Esophagus mucosa (tissue), 1 donor: ENCODE measurements at regions not wholly inside any gene's neighbourhood (a gene's known extent, or its start where the extent isn't known, plus 50 kb on each side); places are given as distances from the start of the nearest gene placed in this dataset.
"Not testable (repeated sequence)": the region's sequence is repeated elsewhere in the genome, so short reads cannot be mapped to it uniquely, and the experiment has no call there.

Experiments used
- ATAC-seq: fragments of 200-7000 bp; cut with Tn5 transposase; one replicate; pipeline ENCODE4 v1.9.1; 2020
- donor health status: DM: yes; HTN: yes; CAD: no.

DNA sequence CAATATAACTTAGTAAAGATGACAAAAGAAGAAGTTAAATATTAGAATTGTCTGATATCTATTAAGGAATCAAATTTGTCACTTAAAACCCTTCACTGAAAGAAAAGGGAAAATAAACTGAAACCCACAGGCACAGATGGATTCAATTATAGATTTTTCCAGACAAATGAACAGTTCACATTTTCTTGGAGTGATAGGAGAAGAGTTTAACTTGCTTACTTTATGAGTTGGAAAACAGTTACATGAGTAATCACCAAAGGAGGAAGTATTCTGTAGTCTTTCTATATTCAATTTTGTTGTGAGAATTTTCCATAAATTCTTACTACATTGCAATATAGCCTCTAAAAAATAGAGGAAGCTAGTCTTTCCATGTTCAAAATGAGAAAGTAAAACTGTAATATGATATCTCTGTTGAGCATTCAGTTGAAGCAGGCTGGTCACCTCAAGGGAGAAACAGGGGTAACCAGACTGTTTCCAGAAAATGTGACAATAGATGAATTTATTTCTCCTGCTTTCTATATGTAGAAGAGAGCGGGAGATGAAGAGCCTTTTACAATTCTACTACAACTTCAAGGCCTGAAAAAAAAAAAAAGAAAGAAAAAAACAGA, 330.3 kb upstream of the EPHA5 start:
- no peak for ATAC-seq

DNA sequence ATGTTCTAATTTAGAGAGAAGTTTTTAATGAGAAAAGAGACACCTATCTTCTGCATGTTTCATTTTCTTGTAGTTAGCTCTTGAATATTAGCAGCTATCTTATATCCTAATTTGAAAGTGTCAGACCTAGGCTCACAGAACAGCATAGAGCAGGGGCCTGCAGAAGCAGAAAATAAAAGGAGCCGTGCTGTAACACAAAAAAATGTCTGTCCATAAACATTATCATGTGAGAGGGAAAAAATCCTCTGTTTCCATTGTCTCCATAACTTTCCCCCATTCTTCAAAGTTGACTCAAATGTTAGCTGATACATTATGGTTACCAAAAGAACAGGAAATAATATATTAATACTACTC, 329.2 kb upstream of the EPHA5 start:
- no peak for ATAC-seq

DNA sequence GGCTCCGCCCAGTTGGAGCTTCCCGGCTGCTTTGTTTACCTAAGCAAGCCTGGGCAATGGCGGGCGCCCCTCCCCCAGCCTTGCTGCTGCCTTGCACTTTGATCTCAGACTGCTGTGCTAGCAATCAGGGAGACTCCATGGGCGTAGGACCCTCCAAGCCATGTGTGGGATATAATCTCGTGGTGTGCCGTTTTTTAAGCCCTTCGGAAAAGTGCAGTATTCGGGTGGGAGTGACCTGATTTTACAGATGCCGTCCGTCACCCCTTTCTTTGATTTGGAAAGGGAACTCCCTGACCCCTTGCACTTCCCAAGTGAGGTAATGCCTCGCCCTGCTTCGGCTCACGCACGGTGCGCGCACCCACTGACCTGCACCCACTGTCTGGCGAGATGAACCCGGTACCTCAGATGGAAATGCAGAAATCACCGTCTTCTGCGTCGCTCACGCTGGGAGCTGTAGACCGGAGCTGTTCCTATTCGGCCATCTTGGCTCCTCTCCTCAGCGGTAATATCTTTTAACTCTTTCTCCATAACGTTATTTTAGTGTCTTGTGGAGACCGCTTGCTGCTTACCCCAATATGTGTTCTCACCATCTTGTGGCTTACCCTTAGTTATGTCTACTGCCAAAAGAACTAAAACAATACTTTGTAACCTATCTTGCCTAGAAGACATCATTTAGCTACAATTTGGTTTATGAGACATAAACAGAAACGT, 328.7 kb upstream of the EPHA5 start:
- ATAC-seq: not testable (repeated sequence)

DNA sequence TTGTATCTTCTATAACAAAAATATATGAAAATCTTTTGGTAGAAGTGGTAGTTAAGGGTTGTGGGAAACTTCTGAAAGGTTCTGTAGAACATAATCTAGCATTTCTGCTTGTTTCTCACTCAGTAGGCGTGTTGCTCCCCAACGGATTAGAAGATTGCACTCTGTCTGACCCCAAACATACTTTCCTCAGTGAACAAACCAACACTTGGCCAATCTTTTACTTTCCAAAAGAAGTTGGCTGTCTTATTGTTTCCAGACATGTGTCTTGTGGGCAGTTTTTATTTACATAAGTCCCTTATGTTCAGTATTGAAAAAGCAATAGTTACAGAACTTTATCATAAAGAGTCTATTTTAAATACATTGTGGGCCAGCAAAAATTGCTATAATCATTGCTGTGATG, 312.8 kb upstream of the EPHA5 start:
- no peak for ATAC-seq

DNA sequence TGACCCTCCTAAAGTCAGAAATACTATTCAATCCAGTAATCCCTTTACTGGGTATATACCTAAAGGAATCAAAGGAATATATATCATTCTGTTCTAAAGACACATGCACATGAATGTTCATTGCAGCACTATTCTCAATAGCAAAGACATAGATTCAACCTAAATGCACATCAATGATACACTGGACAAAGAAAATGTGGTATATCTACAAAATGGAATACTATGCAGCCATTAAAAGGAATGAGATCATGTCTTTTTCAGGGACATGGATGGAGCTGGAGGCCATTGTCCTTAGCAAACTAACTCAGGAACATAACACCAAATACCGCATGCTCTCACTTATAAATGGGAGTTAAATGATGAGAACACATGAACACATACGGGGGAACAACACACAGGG, 306.0 kb upstream of the EPHA5 start:
- no peak for ATAC-seq

DNA sequence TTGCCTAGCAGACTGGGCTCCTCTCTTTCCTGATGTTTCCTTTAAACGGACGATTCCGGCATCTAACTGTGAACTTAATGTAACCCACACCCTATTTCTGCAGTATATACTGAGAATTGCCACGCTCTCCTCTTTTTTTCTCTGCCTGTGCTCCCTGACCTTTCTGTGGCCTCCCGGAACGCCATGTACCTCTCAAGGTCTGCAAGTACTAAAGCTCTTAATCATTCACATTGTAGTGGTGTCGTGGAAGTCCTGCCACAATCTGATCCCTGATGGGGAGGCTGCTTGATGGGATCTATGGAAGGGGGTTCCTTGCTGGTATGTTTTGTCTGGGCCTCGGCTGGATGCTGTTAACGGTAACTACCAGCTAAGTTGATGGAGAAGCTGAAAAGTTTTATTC, 302.9 kb upstream of the EPHA5 start:
- no peak for ATAC-seq

- ATAC-seq: no peak
Measured at GRCh38 chr4:65971686-65972085, 301.4 kb upstream of the EPHA5 start.

DNA sequence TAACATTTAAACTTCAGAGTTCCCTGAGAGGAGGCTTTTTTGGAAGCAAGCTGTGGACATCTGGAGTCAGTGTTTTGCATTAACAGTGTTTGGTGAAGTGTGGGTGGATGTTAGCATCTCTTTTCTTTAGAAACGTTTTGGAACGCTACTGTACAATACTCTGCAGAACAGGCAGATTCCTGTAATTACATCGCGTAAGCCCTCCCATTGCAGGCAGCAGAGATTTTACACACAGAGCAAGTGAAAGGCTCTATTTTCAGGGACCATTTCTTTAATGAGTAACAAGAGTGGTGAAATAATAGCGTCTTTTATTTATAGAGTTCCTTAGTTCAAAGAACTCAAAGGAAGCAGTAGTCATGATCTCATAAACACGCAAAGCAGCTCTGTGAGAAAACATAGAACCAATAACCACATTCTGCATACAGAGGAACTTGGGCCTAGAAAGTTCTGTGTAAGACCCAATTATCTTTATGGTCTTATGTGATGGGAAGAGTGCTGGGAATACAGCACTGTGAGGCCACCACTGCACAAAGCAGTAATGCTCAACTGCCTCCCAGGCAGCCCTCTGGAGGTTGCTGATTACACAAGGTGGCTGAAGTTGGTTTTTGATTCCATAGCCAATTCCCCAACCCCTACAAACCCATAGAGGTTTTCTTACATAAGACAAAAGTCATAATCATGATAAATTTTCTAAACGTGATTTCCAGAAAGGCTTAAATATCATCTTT, 298.7 kb upstream of the EPHA5 start:
- no peak for ATAC-seq

GRCh38 chr4:65960751-65961150, 290.5 kb upstream of the EPHA5 start:
- ATAC-seq: no peak

- no peak for ATAC-seq
Measured at GRCh38 chr4:65954416-65954815, 284.1 kb upstream of the EPHA5 start.

GRCh38 chr4:65951177-65951576, 280.9 kb upstream of the EPHA5 start:
- ATAC-seq: no peak

- no peak for ATAC-seq
Measured at GRCh38 chr4:65943076-65943475, 272.8 kb upstream of the EPHA5 start.

GRCh38 chr4:65924843-65925242, 254.6 kb upstream of the EPHA5 start:
- no peak for ATAC-seq

- ATAC-seq: no peak
Measured at GRCh38 chr4:65923616-65924015, 253.3 kb upstream of the EPHA5 start.

GRCh38 chr4:65921180-65921579, 250.9 kb upstream of the EPHA5 start:
- ATAC-seq: no peak

GRCh38 chr4:65918872-65919271, 248.6 kb upstream of the EPHA5 start:
- ATAC-seq: no peak

- no peak for ATAC-seq
Measured at GRCh38 chr4:65918212-65918611, 247.9 kb upstream of the EPHA5 start.

DNA sequence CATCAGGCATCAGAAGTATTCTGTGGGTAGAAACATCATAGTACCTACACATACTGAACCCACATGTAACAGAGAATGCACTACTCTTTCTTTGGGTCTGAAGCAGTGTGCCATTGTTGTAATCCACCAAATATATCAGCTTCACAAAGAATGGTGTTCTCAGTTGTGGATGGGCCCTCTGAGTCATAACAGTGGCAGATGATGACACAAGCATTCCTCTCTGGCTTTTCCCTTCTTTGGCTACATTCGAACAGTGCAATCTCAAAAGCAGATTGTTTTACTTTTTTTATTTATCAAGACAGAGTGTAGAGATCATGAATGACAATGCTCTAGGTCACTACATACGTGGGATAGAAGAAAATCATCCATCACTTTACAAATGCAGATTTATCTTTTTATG, 247.2 kb upstream of the EPHA5 start:
- ATAC-seq: no peak

GRCh38 chr4:65911720-65912119, 241.4 kb upstream of the EPHA5 start:
- ATAC-seq: no peak

DNA sequence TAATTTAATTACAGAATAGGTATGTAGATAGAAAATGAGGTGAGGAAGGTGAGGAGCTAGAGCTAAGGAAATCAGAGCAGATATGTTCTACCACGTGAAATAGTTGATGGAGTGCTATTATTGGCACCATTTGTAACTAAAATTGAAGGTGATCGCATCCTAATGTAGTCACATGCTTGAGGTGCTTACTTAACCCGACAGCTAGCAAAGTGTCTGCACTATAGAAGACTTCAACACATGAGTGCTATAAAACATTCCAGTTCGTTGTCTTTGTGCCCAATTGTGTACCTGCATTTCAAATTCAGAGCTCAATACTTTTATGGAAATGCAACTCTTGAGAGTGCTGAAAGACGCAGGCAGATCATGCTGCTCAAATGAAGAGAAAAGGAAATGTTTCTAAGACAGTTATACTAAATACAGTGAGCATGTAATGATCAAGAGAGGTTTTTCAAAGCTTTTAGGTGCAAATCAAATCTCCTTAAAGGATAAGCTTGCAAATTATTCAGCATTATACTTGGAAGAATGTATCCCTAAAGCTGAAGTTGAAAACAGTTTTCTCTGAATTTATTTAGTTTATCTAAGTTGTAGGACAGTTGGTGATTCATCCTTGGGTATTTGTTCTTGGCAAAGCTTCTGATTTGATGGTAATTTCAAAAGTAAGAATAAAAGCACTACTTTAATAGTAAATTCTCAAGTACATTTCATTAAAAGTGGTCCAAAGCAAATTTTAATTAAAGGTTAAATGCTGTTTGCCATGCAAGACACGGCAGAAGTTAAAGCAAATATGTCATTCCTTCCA, 223.9 kb upstream of the EPHA5 start:
- no peak for ATAC-seq

- no peak for ATAC-seq
Measured at GRCh38 chr4:65893271-65893670, 223.0 kb upstream of the EPHA5 start.

GRCh38 chr4:65880594-65880993, 210.3 kb upstream of the EPHA5 start:
- no peak for ATAC-seq

DNA sequence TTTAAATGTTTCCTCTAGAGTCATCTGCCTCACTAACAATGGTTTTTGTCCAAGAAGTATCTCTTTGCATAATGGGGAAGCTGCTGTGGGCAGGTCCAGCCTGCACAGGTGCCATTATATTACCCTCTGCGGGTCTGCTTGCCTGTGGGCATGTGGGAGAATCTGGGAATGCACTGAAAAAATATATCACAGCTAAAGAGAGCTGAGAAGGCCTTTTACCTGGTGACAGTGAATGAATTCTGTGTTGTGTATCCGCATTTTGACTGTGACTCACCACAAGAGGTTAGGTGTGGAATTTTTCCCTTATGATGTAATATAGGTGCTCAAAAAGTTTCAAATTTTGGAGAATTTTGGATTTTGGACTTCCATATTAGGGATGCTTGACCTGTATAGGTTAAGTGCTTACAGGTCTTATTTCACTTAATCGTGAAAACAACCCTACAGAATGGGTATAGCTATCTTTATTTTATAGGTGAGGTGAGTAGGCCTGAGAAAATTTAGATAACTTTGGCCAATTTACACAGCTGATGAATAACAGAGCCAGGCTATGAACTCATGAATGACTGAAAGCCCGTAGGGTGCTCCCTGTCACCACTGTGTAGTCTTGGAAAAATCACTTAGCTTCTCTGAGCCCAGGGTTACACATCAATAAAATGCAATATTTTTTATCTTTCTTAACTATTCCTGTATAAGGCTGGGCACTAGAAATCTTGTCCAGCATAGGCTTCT, 198.0 kb upstream of the EPHA5 start:
- ATAC-seq: no peak
